ENCODE measurements at regions not wholly inside any gene's neighbourhood (a gene's known extent, or its start where the extent isn't known, plus 50 kb on each side); places are given as distances from the start of the nearest gene placed in this dataset.

DNA sequence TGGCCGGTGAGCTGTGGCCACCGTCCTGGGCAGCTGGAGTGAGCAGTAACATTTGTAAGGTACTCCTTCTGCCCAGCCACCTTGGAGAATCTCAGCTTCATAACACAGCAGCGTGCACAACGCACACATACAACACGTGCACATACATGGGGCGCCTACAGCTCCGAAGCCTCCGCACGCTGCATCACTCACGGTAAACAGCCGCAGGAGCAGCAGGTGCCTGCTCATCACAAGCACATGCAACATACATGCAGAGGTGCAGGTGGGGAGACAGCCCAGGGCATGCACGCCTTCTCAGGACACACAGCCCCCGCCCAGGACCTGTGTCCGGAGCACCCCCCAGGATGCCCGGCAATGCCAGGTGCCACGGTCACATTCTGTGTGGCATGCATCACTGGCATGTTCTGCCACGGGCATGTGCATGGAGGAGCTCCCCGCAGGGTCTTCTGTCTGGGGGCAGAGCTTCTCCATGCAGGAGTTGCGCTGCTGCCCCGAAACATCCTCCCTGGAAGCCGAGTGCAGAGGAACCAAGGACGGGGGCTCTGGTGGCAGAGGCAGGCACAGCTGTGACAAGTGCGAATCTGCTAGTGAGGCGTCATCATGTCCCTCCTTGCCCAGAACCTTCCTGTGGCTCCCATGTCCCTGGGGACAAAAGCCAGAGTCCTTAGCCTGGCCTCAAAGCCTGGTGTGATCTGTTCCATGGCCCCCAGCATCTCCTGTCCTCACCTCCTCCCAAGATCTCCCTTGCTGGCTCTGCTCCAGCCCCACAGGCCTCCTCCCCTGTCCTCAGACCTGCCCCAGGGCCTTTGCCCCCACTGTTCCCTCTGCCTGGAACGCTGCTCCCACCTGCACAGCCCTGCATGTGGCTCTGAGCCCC lies 184.0 kb upstream of the GSE1 start:
- in situ Hi-C loops (cut with HindIII; ENCODE audit: low sequenced_read_pairs): no loop called here

- in situ Hi-C loops (cut with HindIII; ENCODE audit: low sequenced_read_pairs): no loop called here
Measured at GRCh38 chr16:85429776-85430522, 183.2 kb upstream of the GSE1 start.

DNA sequence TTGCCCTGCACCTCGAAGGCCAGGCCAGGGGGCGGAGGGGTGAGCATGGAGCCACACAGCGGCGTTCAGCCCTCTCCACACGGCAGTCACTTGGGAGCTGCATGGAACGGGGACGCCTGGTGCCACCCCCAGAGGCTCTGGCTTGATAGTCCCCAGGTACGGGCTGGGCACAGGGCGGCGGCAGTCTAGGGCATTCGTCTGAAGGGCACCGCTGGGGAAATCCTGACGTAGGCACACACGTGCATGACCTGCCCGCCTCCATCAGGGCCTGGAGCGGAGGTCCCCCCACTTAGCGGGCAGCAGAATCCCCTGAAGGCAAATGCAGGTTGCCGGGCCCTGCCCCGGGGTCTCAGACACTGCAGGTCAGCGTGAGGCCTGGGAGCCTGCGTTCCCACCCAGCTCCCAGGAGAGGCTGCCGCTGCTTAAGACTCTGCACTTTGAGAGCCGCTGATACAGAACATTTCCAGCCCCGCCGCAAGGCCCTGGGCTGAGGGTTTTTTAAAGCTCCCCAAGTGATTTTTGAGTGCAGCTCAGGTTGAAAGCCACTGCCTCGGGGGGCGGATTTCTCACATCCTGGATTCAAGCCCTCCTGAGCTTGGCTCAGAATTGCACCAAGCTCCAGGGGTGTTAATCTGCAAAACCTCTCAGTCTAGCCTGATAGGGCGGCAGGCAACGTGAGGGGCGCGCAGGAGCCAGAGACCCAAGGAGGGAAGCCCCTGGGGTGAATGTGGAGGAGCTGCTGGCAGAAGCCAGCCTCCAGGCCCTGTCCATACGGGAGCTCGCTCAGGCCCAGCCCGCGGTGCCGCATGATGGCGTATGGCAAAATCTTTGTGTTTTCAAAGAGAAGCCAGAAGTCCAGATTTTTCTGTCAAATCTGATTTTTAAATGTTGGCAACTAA lies 182.3 kb upstream of the GSE1 start:
- in situ Hi-C loops (cut with HindIII; ENCODE audit: low sequenced_read_pairs): no loop called here

- in situ Hi-C loops (cut with HindIII; ENCODE audit: low sequenced_read_pairs): no loop called here
Measured at GRCh38 chr16:85431431-85432124, 181.5 kb upstream of the GSE1 start.

DNA sequence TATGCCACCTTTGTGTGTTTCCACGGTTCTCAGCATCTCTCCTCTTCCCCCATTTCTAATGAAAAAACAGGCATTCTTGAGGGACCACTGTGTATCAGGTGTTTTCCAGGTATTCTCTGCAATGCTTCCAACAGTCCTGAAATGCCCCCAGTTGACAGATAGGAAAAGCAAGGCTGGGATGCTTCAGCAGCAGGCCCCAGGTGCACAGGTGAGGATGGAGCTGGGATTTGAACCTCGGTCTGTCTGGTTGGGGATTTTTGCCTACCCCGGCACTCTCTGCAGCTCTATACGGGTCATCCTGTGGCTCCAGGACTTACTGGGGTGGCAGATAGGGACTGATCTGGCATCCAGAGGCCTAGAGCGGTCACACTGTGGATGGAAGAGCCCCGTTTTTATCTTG lies 180.5 kb upstream of the GSE1 start:
- in situ Hi-C loops (cut with HindIII; ENCODE audit: low sequenced_read_pairs): no loop called here

DNA sequence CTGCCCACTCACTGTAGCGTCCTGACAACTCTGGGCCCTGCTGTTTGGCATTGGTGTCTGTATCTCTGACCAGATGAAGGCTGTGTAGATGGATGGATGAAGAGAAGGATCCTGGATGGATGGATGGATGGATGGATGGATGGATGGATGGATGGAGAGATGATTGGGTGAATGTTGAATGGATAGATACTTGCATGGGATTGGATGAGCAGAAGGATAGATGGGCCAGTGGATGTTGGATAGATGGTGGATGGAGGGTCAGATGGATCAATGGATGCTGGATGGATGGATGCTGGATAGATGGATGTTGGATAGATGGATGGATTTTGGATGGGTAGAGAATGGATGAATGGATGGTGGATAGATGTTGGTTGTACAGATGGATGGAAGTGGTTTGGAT lies 179.6 kb upstream of the GSE1 start:
- in situ Hi-C loops (cut with HindIII; ENCODE audit: low sequenced_read_pairs): no loop called here

DNA sequence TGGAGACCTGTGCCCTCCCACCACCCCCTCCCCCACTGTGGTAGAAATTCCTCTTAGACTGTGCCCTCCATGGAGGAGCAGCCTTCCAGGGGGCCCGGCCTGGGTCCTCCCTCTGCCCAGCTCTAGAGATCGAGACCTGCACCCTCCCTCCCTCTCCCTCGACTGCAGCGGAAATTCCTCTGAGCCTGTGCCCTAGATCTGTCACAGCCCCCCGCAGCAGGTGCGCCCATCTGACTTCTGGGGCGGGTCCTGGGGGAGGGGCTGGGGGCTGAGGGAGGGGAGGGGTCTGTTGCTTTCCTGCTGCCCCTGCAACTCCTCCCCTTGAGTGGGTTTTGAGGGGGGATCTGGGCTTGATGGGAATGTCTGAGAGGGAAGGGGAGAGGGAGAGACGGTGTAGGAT lies 177.8 kb upstream of the GSE1 start:
- in situ Hi-C loops (cut with HindIII; ENCODE audit: low sequenced_read_pairs): no loop called here

- in situ Hi-C loops (cut with HindIII; ENCODE audit: low sequenced_read_pairs): no loop called here
Measured at GRCh38 chr16:85435700-85436099, 177.4 kb upstream of the GSE1 start.

- in situ Hi-C loops (cut with HindIII; ENCODE audit: low sequenced_read_pairs): no loop called here
Measured at GRCh38 chr16:85436207-85436606, 176.9 kb upstream of the GSE1 start.

DNA sequence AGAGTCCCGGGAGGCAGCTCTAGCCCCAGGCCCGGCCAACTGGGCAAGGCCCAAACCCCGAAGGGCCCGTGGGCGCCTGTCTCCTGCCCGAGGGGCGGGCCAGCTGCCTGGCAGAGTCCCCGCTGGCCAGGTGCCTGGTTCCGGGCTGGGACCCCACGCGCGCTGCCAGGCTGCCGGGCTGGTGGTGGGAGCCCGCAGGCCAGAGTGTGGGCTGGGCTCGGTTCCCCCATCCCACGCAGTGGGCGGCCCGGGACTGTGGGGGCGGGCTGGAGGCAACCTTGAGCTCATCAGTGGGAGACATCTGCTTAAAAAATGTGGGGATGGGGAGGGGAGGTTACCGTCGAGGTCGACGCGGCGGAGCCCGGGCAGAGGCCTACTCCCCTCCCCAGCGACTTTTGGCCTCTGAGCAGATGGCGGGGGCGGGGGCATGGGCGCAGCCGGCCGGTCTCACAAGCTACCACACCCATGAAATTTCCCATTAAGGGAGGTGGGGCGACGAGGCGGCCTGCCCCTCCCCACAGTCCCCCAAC lies 176.4 kb upstream of the GSE1 start:
- in situ Hi-C loops (cut with HindIII; ENCODE audit: low sequenced_read_pairs): no loop called here

GRCh38 chr16:85437166-85438052 lies 175.7 kb upstream of the GSE1 start:
- in situ Hi-C loops (cut with HindIII; ENCODE audit: low sequenced_read_pairs): no loop called here

GRCh38 chr16:85438981-85439685 lies 174.0 kb upstream of the GSE1 start:
- in situ Hi-C loops (cut with HindIII; ENCODE audit: low sequenced_read_pairs): no loop called here

GRCh38 chr16:85440744-85441143 lies 172.4 kb upstream of the GSE1 start:
- in situ Hi-C loops (cut with HindIII; ENCODE audit: low sequenced_read_pairs): no loop called here

DNA sequence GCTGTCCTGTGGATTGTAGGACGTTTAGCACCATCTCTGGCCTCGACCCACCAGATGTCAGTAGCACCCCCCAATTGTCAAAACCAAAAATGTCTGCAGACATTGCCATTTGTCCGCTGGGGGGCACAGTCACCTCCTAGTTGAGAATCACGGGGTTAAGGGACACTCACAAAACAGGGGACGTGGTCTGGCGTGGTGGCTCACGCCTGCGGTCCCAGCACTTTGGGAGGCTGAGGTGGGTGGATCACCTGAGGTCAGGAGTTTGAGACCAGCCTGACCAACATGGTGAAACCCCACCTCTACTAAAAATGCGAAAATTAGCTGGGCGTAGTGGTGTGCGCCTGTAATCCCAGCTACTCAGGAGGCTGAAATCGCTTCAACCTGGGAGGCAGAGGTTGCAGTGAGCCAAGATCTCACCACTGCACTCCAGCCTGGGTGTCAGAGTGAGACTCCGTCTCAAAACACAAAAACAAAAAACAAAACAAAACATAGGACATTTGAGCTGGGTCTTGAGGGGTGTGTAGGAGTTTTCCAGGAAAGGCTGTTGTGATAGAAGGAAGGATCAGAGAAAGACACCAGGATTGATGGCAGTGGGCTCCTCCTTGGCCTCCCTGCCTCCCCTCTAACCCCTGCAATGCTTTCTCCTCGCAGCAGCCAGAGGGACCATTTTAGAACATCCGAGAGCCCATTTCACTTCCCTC lies 171.8 kb upstream of the GSE1 start:
- in situ Hi-C loops (cut with HindIII; ENCODE audit: low sequenced_read_pairs): no loop called here

DNA sequence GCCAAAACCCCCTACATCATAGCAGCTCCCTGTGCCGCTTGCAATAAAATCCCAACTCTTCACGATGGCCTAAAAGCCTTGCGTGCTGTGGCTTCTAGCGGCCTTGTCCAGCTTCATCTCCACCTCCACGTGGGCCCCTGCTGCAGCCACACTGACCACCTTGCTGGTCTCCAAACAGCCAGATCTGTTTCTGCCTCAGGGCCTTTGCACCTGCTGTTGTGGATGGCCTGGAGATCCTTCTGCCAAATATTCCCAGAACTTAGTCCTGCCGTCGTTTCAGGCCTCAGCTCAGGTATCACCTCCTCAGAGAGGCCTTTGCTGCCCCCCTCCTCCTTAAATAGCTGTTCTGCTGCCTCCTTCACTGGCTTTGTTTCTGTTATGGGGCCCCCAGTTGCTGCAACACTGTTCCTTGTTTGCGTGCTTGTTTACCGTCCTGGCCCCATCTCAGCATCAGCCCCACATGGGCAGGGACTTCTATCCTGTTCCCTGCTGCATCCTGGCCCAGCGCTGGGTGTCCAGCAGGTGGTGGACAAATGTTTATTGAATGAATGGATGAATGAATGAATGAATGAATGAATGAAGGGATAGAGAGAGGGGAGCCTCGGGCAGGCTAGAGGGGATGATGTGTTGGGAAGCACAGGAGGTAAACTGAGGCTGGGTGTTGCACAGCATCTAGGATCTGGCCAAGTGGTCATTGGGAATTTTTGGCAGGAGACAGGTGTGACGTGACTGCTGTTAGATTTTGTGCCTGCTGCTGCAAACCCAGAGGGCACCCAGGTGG lies 171.0 kb upstream of the GSE1 start:
- in situ Hi-C loops (cut with HindIII; ENCODE audit: low sequenced_read_pairs): no loop called here

DNA sequence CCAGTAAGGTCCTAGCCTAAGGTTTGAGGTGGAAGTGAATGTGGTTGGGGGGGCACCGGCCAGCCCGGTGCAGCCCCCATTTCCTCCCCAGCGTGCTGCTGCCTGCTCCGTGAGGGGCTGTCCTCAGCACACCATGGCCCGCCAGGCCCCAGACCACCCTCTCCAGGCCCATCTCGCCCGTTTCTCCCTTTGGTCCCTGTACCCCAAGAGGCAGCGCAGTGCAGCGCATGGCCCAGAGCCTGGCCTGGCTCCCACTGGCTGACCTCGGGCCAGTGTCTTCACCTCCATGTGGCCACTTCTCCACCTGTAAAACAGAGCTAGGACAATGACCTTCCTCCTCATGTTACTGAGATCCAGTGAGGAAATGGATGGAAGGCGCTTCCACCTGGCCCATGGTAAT lies 170.0 kb upstream of the GSE1 start:
- in situ Hi-C loops (cut with HindIII; ENCODE audit: low sequenced_read_pairs): no loop called here

GRCh38 chr16:85443531-85443930 lies 169.6 kb upstream of the GSE1 start:
- in situ Hi-C loops (cut with HindIII; ENCODE audit: low sequenced_read_pairs): no loop called here

All from endothelial cell of hepatic sinusoid (primary cell).